ENCODE measurements at regions not wholly inside any gene's neighbourhood (a gene's known extent, or its start where the extent isn't known, plus 50 kb on each side); places are given as distances from the start of the nearest gene placed in this dataset.
"Not testable (repeated sequence)": the region's sequence is repeated elsewhere in the genome, so short reads cannot be mapped to it uniquely, and the experiment has no call there.

- DNase-seq, result no peak
These were observed 890.5 kb downstream of the BRD1 start for GRCh38 chr22:48937032-48937639.

DNA sequence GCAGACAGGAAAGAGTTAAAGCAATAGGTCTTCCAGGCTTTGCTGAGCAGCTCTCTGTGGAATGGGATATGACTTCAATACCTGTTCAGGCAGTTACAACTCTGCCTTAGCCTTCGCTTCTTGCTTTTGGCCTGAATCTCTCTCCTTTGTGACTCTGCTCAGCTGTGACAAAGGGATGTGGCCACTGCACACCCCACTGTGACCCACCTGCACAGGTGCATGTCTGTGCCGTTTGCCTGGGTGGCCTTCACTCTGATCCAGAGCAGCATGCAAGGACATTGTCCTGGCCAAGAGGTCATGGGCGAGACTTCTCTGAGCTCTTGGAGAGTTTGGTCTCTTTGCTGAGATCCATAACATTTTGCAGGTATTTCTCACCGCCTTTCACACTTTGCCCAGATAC is 891.3 kb downstream of the BRD1 start:
- DNase-seq, result no peak

GRCh38 chr22:48934446-48934845 is 893.2 kb downstream of the BRD1 start:
- DNase-seq, result no peak

- no peak for DNase-seq
These were observed 896.2 kb downstream of the BRD1 start for GRCh38 chr22:48931452-48931851.

GRCh38 chr22:48929276-48929790 is 898.3 kb downstream of the BRD1 start:
- DNase-seq, result no peak

- no peak for DNase-seq
These were observed 900.1 kb downstream of the BRD1 start for GRCh38 chr22:48927591-48927990.

DNA sequence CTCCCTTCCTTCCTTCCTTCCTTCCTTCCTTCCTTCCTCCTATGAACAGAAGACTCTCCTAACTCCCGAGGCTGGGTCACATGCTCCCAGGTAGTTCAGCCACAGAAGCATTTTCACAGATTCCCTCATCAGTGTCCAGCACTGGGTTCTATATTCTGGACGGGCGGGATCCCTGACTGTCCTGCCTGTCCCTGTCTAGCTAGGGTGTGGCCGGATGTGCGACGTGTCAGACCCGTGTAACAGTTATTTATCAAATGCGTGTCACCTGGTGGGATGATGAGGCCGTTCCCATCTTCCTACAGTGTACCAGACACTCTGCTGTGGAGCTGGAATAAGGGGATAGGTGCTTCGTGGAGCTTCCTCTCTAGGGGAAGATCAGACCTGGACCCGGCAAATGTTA is 901.0 kb downstream of the BRD1 start:
- no peak for DNase-seq

GRCh38 chr22:48926136-48926535 is 901.5 kb downstream of the BRD1 start:
- DNase-seq, result no peak

- DNase-seq, result no peak
These were observed 902.2 kb downstream of the BRD1 start for GRCh38 chr22:48925450-48925849.

DNA sequence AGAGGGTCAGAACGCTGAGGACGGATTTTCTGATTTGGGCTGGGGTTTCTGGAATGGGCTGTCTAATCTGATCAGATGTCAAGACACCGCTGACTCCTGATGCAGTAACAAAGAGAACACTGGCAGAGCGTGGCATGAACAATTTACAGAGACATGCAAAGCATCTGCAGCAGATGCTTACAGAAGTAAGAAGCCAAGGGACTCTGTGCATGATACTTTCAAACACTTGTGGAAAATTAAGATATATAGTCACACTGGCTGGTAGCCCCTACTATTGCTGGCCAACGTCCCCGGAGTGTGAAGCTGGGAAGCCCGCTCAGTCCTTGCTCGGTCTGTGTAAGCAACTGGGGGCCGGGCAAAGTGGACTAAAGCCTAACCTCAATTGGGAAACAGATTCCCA is 903.7 kb downstream of the BRD1 start:
- no peak for DNase-seq

DNA sequence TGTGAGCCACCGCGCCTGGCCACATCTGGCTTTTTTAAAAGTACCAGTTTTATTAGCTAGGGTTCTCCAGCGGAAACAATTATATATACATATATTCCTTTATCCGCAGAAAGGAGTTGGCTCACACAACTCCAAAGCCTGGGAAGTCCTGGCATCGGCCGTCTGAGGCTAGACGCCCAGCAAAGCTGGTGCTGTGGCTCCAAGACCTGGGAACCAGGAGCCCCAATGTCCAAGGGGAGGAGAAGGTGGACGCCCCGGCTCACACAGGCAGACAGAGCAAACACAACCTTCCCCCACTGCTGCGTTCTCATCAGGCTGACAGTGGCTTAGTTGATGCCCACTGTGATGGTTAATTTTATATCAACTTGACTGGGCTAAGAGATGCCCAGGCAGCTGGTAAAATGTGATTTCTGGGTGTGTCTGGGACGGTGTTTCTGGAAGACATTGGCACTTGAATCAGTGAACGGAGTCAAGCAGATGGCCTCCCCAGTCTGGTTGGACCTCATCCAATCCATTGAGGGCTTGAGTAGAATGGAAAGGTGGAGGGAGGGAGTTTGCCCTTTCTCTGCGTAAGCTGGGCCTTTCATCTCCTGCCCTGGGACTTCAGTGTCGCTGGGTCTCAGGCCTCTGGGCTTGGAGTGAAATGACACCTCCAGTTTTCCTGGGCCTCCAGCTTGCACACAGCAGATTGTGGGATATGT is 904.4 kb downstream of the BRD1 start:
- no peak for DNase-seq

- no peak for DNase-seq
These were observed 906.2 kb downstream of the BRD1 start for GRCh38 chr22:48921411-48921903.

DNA sequence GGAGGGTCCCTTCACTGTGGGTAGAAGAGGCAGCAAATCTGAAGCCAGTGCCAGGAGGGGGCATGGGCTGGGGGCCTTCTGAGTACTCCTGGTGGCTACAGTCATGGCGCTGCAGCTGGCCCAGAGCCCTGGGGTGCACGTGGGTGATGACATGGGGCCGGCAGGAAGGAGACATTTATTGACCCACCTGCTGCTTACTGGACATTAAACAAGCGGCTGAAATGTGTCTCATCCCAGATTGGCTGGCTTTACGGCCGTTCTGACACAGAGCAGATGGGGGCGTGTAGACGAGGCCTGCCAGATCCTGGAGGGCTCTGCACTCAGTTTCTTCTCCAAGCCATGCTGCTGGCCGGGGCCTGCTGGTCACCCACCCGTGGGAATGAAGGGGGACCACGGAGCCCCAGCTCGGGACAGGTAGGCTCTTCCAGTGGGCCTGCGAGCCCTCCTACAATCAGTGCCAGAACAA is 906.9 kb downstream of the BRD1 start:
- DNase-seq, result no peak

- DNase-seq, result no peak
These were observed 907.7 kb downstream of the BRD1 start for GRCh38 chr22:48919851-48920589.

DNA sequence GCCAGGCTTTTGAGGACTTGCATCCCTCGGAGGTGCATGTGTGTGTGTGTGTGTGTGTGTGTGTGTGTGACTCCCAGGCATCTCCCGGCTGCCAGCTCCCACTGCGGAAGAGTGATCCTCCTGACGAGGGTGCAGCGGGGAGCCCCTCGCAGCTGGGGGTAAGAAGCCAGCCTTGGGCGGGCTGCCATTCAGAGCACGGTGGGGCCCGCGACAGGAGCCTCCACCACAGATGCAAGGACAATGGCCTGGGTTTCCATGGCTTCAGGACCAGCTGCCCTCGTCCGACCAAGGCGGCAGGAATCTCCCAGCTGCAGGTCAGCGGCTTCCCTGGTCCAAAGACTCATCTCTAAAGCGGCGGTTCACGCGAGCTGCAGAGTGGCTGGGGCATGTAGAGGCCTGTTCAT is 908.5 kb downstream of the BRD1 start:
- no peak for DNase-seq

GRCh38 chr22:48918585-48919186 is 909.0 kb downstream of the BRD1 start:
- DNase-seq, result no peak

GRCh38 chr22:48912356-48913066 is 915.2 kb downstream of the BRD1 start:
- DNase-seq, result not testable (repeated sequence)

DNA sequence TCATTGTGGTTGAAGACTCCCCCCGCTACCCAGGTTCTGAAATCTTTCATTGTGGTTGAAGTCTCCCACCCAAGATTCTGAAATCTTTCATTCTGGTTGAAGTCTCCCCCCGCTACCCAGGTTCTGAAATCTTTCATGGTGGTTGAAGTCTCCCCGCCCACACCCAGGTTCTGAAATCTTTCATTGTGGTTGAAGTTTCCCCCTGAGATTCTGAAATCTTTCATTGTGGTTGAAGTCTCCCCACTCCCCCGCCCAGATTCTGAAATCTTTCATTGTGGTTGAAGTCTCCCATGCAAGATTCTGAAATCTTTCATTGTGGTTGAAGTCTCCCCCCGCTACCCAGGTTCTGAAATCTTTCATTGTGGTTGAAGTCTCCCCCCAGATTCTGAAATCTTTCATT is 916.0 kb downstream of the BRD1 start:
- DNase-seq, result not testable (repeated sequence)

- not testable (repeated sequence) for DNase-seq
These were observed 916.6 kb downstream of the BRD1 start for GRCh38 chr22:48911067-48911466.

- no peak for DNase-seq
These were observed 919.1 kb downstream of the BRD1 start for GRCh38 chr22:48908547-48908946.

DNA sequence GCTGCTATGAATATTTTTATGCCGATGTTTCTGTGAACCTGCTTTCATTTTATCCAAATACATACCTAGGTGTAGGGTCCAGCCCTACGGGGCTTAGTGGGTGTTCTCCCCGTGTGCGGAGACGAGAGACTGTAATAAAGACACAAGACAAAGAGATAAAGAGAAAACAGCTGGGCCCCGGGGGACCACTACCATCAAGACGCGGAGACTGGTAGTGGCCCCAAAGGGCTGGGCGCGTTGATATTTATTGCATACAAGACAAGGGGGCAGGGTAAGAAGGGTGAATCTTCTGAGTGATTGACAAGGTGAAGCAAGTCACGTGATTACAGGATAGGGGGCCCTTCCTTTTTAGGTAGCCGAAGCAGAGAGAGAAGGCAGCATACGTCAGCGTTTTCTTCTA is 920.1 kb downstream of the BRD1 start:
- DNase-seq, result no peak

GRCh38 chr22:48906216-48906835 is 921.3 kb downstream of the BRD1 start:
- DNase-seq, result no peak

All from inflammatory macrophage treated with lipopolysaccharide for 4 hours (primary cell).